ENCODE measurements at regions not wholly inside any gene's neighbourhood (a gene's known extent, or its start where the extent isn't known, plus 50 kb on each side); places are given as distances from the start of the nearest gene placed in this dataset.
"Not testable (repeated sequence)": the region's sequence is repeated elsewhere in the genome, so short reads cannot be mapped to it uniquely, and the experiment has no call there.

DNA sequence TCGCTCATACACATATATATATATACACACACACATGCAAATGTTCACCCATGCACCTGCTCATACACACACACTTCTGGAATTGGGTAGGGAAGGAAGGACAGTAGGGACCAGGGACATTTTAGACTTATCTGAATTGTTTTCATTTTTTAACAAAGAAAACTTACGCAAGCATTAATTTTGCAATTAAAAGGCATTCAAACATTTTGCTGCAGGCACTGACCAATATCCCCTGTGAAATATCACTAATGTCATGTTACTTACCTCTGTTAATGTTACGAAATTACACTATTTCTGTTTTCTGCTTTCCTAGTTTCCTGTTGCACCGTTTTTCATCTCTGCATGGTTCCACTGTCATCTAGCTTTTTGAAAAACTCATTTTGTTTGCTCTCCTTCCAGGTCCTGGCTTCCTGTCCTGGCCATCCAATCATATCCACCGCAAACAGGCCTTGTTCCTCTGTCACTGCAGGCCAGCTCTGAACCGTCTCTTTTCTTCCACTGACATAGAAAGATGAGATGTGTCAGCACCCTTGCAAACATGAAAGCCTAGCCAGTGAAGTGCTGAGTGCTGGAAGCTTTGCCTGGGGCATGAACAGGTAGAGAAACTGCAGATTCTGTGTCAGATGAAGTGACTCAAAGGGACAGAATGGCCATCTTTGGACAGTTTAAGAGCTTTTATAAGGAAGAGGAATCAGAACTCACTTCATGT lies 114.5 kb downstream of the SEPTIN7 start:
- not testable (repeated sequence) for H3K9ac ChIP-seq (ENCODE audit: low read depth in 2 of 2, low read length in 2 of 2); H3K27ac ChIP-seq; H3K4me3 ChIP-seq; H3K36me3 ChIP-seq; H3K9me3 ChIP-seq; H3K4me1 ChIP-seq; DNase-seq; H3K27me3 ChIP-seq
- intact Hi-C loops (cut with DNase I) = loop anchor here (5.0 kb wide), 1 partner anchor 62 kb away; no protein-coding TSS in a partner anchor

DNA sequence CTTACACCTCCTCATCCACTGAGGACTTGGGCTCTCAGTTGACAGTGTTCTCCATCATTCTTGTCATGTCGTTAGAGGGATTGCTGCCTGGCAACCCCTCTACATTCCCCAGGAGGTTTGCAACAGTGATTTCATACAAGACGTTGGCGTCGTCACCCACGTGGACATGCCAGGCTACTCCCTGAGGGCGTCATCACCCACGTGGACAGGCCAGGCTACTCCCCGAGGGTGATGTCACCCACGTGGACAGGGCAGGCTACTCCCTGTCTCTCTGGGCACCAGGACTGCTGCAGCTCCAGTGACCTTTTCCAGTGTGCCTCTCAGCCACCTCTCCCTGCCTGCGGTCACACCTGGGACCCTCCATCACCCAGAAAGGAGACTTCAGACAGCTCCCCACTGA lies 117.4 kb downstream of the SEPTIN7 start:
- not testable (repeated sequence) for H3K4me1 ChIP-seq; H3K36me3 ChIP-seq; H3K27me3 ChIP-seq; H3K27ac ChIP-seq; H3K4me3 ChIP-seq; H3K9ac ChIP-seq (ENCODE audit: low read depth in 2 of 2, low read length in 2 of 2); DNase-seq; H3K9me3 ChIP-seq
- intact Hi-C loops (cut with DNase I) = loop anchor here (5.0 kb wide), 1 partner anchor 59 kb away; no protein-coding TSS in a partner anchor

DNA sequence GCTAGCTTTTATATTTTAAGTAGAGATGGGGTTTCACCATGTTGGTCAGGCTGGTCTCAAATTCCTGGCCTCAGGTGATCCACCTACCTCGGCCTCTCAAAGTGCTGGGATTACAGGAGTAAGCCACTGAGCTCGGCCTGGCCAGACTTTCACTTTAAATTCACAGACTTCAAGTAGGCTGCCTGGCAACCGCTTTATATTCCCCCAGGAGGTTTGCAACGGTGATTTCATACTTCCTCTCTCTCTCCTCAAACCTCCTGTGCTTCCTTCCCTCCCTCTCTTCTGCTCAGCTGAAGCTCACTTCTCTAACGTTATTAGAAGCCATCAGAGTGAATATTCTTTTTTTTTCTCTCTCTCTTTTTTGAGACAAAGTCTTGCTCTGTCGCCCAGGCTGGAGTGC lies 118.8 kb downstream of the SEPTIN7 start:
- not testable (repeated sequence) for H3K9ac ChIP-seq (ENCODE audit: low read depth in 2 of 2, low read length in 2 of 2); H3K9me3 ChIP-seq; H3K27me3 ChIP-seq; H3K27ac ChIP-seq; H3K4me3 ChIP-seq; DNase-seq; H3K36me3 ChIP-seq; H3K4me1 ChIP-seq
- intact Hi-C loops (cut with DNase I) = loop anchor here (5.0 kb wide), 1 partner anchor 58 kb away; no protein-coding TSS in a partner anchor

DNA sequence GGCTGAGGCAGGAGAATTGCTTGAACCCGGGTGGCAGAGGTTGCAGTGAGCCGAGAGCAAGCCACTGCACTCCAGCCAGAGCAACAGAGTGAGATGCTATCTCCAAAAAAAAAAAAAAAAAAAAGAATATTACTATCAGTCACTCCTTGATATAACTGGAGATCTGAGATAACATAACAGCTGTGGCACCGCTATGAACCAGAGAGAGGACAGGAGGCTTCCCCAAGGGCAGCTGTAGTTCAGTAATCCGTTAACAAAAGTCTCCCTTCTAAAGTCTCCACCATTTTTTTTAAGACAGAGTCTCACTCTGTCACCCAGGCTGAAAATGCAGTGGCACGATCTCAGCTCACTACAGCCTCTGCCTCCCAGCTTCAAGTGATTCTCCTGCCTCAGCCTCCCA lies 120.5 kb downstream of the SEPTIN7 start:
- H3K27ac ChIP-seq; H3K4me3 ChIP-seq; DNase-seq; intact Hi-C loops (cut with DNase I); H3K36me3 ChIP-seq; H3K4me1 ChIP-seq; H3K9ac ChIP-seq (ENCODE audit: low read depth in 2 of 2, low read length in 2 of 2); H3K27me3 ChIP-seq; H3K9me3 ChIP-seq: not testable (repeated sequence)

DNA sequence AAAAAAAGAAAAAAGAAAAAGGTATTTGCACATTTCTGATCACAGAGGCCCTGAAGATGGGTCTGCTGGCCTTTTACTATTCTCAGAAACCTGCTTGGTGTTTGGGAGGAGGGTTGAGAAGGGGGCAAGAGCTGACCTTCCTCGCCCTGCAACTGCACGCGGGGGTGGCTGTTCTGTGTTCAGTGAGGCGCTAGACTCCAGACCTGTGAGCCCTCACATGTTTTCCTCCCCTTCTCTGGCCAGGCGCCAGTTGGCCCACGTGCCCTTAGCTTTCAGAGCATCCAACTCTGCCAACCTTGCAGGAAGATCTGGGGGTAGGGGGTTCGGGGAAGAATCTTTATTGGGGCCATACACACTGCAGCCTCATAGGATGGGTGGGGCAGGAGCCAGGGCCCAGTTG lies 123.8 kb downstream of the SEPTIN7 start:
- H3K9me3 ChIP-seq; H3K4me3 ChIP-seq; H3K27ac ChIP-seq; H3K36me3 ChIP-seq; DNase-seq; H3K4me1 ChIP-seq; H3K27me3 ChIP-seq; H3K9ac ChIP-seq (ENCODE audit: low read depth in 2 of 2, low read length in 2 of 2); intact Hi-C loops (cut with DNase I): not testable (repeated sequence)

DNA sequence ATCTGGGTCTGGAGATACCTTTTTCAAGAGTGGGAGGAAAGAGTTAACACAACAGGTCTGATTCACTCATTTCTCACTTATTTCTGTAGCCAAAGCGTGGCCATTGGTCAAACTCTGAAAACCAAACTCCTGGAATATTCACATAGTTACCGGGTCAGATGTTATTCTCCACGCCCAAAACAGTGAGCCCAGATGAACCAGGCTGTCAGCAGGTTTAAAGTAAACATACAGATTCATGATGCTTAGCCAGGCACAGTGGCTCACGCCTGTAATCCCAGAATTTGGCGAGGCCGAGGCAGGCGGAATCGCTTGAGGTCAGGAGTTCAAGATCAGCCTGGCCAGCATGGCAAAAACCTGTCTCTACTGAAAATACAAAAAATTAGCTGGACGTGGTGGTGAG lies 126.1 kb downstream of the SEPTIN7 start:
- H3K4me1 ChIP-seq; DNase-seq; H3K27me3 ChIP-seq; H3K9me3 ChIP-seq; H3K27ac ChIP-seq; intact Hi-C loops (cut with DNase I); H3K9ac ChIP-seq (ENCODE audit: low read depth in 2 of 2, low read length in 2 of 2); H3K4me3 ChIP-seq; H3K36me3 ChIP-seq: not testable (repeated sequence)

DNA sequence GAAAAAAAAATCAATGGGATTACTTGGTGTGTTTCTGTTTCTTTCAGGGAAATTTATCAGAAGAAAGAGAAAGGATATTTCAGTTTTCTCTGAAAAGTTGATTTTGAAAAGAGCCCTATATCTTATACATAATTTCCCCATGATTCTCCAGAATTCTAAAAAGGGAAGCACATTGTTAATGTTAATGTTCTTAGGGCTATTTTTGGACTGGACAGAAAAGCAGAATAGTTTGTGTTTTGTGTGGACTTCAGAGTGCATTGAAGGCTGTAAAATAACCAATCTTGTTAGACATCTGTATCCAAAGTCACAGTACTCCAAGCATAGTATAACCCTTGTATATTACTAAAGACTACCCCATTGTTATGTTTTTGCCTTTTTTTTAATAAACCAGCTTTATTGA lies 130.3 kb downstream of the SEPTIN7 start:
- H3K4me3 ChIP-seq; H3K27me3 ChIP-seq; H3K27ac ChIP-seq; H3K4me1 ChIP-seq; H3K9me3 ChIP-seq; intact Hi-C loops (cut with DNase I); H3K36me3 ChIP-seq; DNase-seq; H3K9ac ChIP-seq (ENCODE audit: low read depth in 2 of 2, low read length in 2 of 2): not testable (repeated sequence)

DNA sequence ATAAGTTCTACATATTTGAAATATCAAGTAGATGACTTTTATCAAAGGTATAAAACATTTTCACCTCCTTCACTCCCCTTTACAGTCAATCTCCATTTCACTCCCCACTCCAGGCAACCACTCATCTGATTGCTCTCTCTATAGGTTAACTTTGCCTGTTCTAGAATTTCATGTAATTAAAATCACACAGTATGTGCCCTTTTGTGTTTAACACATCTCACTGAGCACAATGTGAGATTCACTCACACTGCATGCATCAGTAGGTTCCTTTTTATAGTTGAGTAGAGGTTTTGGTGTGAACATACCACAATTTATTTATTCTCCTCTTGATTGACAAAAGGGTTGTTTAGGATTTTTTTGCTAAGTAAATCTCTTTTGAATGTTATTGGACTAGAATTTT lies 130.7 kb downstream of the SEPTIN7 start:
- intact Hi-C loops (cut with DNase I); H3K27me3 ChIP-seq; H3K9ac ChIP-seq (ENCODE audit: low read depth in 2 of 2, low read length in 2 of 2); H3K4me3 ChIP-seq; H3K27ac ChIP-seq; H3K4me1 ChIP-seq; H3K9me3 ChIP-seq; H3K36me3 ChIP-seq; DNase-seq: not testable (repeated sequence)

DNA sequence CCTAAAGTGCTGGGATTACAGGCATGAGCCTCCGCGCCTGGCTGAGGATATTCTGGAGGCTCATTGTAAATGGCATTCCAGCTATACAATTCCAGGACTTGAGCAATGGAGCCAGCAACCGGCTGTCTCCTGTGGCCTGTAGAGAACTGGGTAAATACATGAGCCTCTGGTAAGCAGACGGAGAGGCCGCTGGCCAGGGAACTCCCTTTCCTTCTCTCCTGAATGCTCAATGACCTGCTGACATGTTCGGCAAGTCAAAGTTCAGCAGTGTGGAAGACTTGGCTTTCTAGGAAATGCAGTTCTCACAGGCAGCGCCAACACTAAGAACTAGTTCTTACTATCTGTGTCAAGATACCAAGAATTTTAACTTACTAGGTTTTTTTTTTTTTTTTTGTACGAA lies 139.8 kb downstream of the SEPTIN7 start:
- H3K4me1 ChIP-seq; H3K36me3 ChIP-seq; DNase-seq; intact Hi-C loops (cut with DNase I); H3K9me3 ChIP-seq; H3K9ac ChIP-seq (ENCODE audit: low read depth in 2 of 2, low read length in 2 of 2); H3K27me3 ChIP-seq; H3K4me3 ChIP-seq; H3K27ac ChIP-seq: not testable (repeated sequence)

DNA sequence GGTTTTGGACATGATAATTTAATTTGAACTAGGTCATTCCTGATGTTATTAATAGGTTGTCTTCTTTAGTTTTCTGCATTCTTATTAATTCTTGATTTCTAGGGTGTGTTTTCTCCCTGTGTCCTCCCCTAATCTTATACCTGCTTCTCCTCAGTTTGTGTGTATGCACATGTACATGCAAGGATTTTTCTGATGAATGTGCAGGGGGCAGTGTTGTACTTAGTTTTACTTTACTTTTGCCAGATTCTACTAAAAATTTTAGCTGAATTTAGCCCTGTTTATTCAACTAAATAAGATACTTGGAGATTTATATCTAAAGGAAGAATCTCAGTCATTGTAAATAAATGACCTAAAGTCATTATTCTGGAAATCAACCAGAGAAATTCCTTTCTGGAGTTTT lies 144.8 kb downstream of the SEPTIN7 start:
- intact Hi-C loops (cut with DNase I); DNase-seq: not testable (repeated sequence)

DNA sequence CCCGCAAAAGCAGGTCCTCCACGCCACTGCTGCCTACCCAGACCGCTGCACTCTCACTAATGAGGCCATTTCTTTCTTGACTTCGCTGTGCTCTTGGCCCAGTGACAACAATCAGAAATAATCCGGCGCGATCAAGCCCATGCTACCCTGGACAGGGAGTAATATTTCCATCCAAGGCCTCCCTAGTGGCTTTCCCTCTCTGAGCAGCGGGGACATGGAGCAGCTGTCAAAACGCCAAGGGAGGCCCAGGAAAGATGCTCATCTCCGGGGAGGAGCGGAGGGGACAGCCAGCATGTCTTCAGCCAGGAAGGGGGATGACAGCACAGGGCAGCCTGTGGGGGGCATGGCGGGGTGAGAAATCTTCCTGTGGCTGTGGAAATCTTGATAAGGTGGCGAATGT lies 154.9 kb downstream of the SEPTIN7 start:
- intact Hi-C loops (cut with DNase I); DNase-seq; H3K27me3 ChIP-seq; H3K4me1 ChIP-seq; H3K9me3 ChIP-seq; H3K9ac ChIP-seq (ENCODE audit: low read depth in 2 of 2, low read length in 2 of 2); H3K36me3 ChIP-seq; H3K27ac ChIP-seq; H3K4me3 ChIP-seq: not testable (repeated sequence)

More for the DNA sequence above, 144.8 kb downstream of the SEPTIN7 start:
- not testable (repeated sequence) for H3K27me3 ChIP-seq; H3K36me3 ChIP-seq; H3K27ac ChIP-seq; H3K9ac ChIP-seq (ENCODE audit: low read depth in 2 of 2, low read length in 2 of 2); H3K9me3 ChIP-seq; H3K4me3 ChIP-seq; H3K4me1 ChIP-seq

DNA sequence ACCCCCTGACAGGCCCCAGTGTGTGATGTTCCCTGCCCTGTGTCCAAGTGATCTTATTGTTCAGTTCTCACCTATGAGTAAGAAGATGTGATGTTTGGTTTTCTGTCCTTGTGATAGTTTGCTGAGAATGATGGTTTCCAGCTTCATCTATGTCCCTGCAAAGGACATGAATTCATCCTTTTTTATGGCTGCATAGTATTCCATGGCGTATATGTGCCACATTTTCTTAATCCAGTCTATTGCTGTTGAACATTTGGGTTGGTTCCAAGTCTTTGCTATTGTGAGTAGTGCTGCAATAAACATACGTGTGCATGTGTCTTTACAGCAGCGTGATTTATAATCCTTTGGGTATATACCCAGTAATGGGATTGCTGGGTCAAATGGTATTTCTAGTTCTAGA lies 156.1 kb downstream of the SEPTIN7 start:
- H3K4me1 ChIP-seq; DNase-seq; H3K36me3 ChIP-seq; H3K27ac ChIP-seq; intact Hi-C loops (cut with DNase I); H3K27me3 ChIP-seq; H3K4me3 ChIP-seq; H3K9ac ChIP-seq (ENCODE audit: low read depth in 2 of 2, low read length in 2 of 2); H3K9me3 ChIP-seq: not testable (repeated sequence)

DNA sequence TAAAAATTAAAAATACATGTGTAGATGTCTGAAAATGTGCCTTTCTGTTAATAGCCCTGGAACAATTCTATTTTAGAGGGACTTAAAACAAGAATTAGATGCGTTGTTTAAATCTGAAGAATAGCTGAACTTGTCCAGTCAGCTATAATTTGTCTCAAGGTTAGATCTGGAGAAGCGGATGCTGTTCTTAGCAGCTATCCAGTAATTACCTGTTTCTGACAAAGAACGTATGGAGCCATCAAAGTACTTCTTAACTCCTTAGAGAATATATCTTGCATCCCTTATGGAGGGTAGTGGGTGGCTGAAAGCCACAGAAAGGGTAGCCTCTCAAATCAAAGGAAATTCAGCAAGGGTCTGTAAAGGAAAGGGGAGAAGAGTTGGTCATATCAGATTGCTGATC lies 160.4 kb downstream of the SEPTIN7 start:
- H3K27me3 ChIP-seq; H3K4me3 ChIP-seq; intact Hi-C loops (cut with DNase I); H3K9me3 ChIP-seq; H3K36me3 ChIP-seq; DNase-seq; H3K27ac ChIP-seq; H3K9ac ChIP-seq (ENCODE audit: low read depth in 2 of 2, low read length in 2 of 2); H3K4me1 ChIP-seq: not testable (repeated sequence)

DNA sequence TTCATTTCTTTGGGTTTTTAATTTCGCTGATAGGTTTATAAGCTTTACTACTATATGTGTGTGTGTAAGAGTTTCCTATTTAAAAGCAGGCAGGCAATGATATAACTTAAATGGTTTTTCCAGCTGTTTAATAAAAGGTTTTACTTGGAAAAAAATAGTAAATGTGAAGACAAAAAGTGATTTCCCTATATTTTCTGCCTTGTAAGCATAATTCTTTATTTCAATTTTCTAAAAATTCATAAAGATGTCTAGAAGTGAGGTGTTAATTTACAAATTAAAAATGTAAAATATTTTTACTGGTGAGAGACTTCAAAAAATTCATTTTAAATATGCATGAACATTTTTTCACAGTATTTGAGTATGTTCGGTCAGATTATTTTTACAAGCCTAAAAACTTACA lies 161.8 kb downstream of the SEPTIN7 start:
- H3K4me1 ChIP-seq; H3K4me3 ChIP-seq; H3K36me3 ChIP-seq; DNase-seq; H3K27me3 ChIP-seq; H3K9me3 ChIP-seq; H3K27ac ChIP-seq; H3K9ac ChIP-seq (ENCODE audit: low read depth in 2 of 2, low read length in 2 of 2); intact Hi-C loops (cut with DNase I): not testable (repeated sequence)
